Activated CD4-positive, alpha-beta T cell treated with anti-CD3 and anti-CD28 coated beads for 4 hours (primary cell): ENCODE measurements at regions not wholly inside any gene's neighbourhood (a gene's known extent, or its start where the extent isn't known, plus 50 kb on each side); places are given as distances from the start of the nearest gene placed in this dataset.
"Not testable (repeated sequence)": the region's sequence is repeated elsewhere in the genome, so short reads cannot be mapped to it uniquely, and the experiment has no call there.

Source experiments
- DNase-seq, 2 donors: peaks; one replicate each; pipeline ENCODE4 v3.0.0-alpha.2; 2020

- no peak for DNase-seq
These were observed 72.7 kb upstream of the NALF2 start for GRCh38 chrX:69431420-69431819.

- no peak for DNase-seq
These were observed 73.3 kb upstream of the NALF2 start for GRCh38 chrX:69430785-69431184.

GRCh38 chrX:69429339-69430015 lies 74.6 kb upstream of the NALF2 start:
- no peak for DNase-seq

- no peak for DNase-seq
These were observed 75.9 kb upstream of the NALF2 start for GRCh38 chrX:69428216-69428615.

- DNase-seq, result no peak
These were observed 79.2 kb upstream of the NALF2 start for GRCh38 chrX:69424910-69425309.

GRCh38 chrX:69424161-69424560 lies 80.0 kb upstream of the NALF2 start:
- no peak for DNase-seq

- not testable (repeated sequence) for DNase-seq
These were observed 81.9 kb upstream of the NALF2 start for GRCh38 chrX:69422208-69422607.

- no peak for DNase-seq
These were observed 88.4 kb upstream of the NALF2 start for GRCh38 chrX:69415698-69416097.

- no peak for DNase-seq
These were observed 91.5 kb upstream of the NALF2 start for GRCh38 chrX:69412661-69413060.

- DNase-seq, result no peak
These were observed 105.2 kb upstream of the NALF2 start for GRCh38 chrX:69398881-69399280.

- no peak for DNase-seq
These were observed 107.2 kb upstream of the NALF2 start for GRCh38 chrX:69396916-69397315.

- no peak for DNase-seq
These were observed 108.8 kb upstream of the NALF2 start for GRCh38 chrX:69395306-69395705.

GRCh38 chrX:69389101-69389501 lies 115.0 kb upstream of the NALF2 start:
- no peak for DNase-seq

GRCh38 chrX:69388526-69388925 lies 115.6 kb upstream of the NALF2 start:
- DNase-seq, result no peak

- DNase-seq, result peak; percentile 2 to 30
These were observed 116.3 kb upstream of the NALF2 start for GRCh38 chrX:69387567-69388487.

GRCh38 chrX:69386681-69387080 lies 117.4 kb upstream of the NALF2 start:
- DNase-seq, result no peak

GRCh38 chrX:69379412-69379811 lies 124.7 kb upstream of the NALF2 start:
- DNase-seq, result no peak

GRCh38 chrX:69374569-69374968 lies 129.6 kb upstream of the NALF2 start:
- no peak for DNase-seq

- no peak for DNase-seq
These were observed 131.7 kb upstream of the NALF2 start for GRCh38 chrX:69372435-69372834.

- DNase-seq, result no peak
These were observed 133.0 kb upstream of the NALF2 start for GRCh38 chrX:69371159-69371558.

GRCh38 chrX:69369999-69370398 lies 134.1 kb upstream of the NALF2 start:
- no peak for DNase-seq

GRCh38 chrX:69366183-69366582 lies 137.9 kb upstream of the NALF2 start:
- DNase-seq, result no peak

GRCh38 chrX:69365755-69366154 lies 138.4 kb upstream of the NALF2 start:
- DNase-seq, result no peak

- DNase-seq, result no peak
These were observed 138.8 kb upstream of the NALF2 start for GRCh38 chrX:69365349-69365748.
